ENCODE measurements at regions not wholly inside any gene's neighbourhood (a gene's known extent, or its start where the extent isn't known, plus 50 kb on each side); places are given as distances from the start of the nearest gene placed in this dataset.

DNA sequence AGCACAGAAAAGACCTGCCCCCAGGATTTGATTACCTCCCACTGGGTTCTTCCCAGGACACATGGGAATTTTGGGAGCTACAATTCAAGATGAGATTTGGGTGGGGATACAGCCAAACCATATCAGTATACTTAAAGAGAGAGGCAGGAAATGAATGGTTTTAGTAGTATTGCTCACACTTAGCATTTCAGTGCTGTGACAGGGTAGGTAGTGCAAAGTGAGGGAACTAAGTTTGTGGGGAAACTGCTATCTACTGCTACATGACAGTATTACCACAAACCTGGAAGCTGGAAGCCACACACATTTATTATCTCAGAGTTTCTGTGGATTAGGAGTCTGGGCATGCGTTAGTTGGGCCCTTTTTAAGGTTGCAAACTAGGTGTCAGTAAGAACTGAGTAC lies 450.7 kb downstream of the LPIN1 start:
- Histone ChIP-seq H3K9ac (replicated peaks; ENCODE audit: extremely low read depth, insufficient read depth, low read length) (no peak overlapping the region), H3K4me3 (replicated peaks in 1 of 3; ENCODE audit: insufficient read depth in 1 of 3, low read depth in 1 of 3, low read length in 3 of 3) (no peak overlapping the region), H4K20me1 (replicated peaks; ENCODE audit: control insufficient read depth, extremely low read depth, insufficient read depth, low read length) (no peaks in the 10 kb centered on the region), H3K4me1 (ENCODE audit: control insufficient read depth, extremely low read depth, insufficient read depth, low read length) (peaks cover 11% of the 10 kb centered on the region), H3K27me3 (ENCODE audit: control insufficient read depth in 2 of 2, insufficient read depth in 2 of 2, low read length in 2 of 2) (no peaks in the 10 kb centered on the region), H3K27ac (ENCODE audit: insufficient read depth, low read depth, low read length) (no peak overlapping the region), H3K4me2 (ENCODE audit: insufficient read depth, low read length) (no peak overlapping the region), H3K79me2 (ENCODE audit: control insufficient read depth, insufficient read depth, low read length) (no peaks in the 10 kb centered on the region), H3K36me3 (ENCODE audit: control insufficient read depth in 2 of 2, extremely low read depth in 1 of 2, insufficient read depth in 2 of 2, low read length in 2 of 2) (no peaks in the 10 kb centered on the region), H3K9me1 (replicated peaks; ENCODE audit: control insufficient read depth, extremely low read depth, insufficient read depth, low read length) (no peaks in the 10 kb centered on the region), H3K9me3 (replicated peaks; ENCODE audit: control insufficient read depth, insufficient read depth, low read length) (no peaks in the 10 kb centered on the region), H2AFZ (ENCODE audit: low read depth, low read length) (no peak overlapping the region)
- POLR2A ChIA-PET, result no interaction called here
- FAIRE-seq (no peak), DNase-seq (ENCODE audit: low read depth, low spot score) (no peak)
- intact Hi-C loops (cut with micrococcal nuclease), result no loop called here
- CTCF ChIA-PET, result interaction anchor here (1.6 kb wide), 1 partner anchor 8 kb away, joined by 3 read pairs; no protein-coding TSS in a partner anchor
- TF ChIP-seq, protein P1, sequence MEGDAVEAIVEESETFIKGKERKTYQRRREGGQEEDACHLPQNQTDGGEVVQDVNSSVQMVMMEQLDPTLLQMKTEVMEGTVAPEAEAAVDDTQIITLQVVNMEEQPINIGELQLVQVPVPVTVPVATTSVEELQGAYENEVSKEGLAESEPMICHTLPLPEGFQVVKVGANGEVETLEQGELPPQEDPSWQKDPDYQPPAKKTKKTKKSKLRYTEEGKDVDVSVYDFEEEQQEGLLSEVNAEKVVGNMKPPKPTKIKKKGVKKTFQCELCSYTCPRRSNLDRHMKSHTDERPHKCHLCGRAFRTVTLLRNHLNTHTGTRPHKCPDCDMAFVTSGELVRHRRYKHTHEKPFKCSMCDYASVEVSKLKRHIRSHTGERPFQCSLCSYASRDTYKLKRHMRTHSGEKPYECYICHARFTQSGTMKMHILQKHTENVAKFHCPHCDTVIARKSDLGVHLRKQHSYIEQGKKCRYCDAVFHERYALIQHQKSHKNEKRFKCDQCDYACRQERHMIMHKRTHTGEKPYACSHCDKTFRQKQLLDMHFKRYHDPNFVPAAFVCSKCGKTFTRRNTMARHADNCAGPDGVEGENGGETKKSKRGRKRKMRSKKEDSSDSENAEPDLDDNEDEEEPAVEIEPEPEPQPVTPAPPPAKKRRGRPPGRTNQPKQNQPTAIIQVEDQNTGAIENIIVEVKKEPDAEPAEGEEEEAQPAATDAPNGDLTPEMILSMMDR (IDR thresholded peaks at IDR 0.05; ENCODE audit: extremely low read depth in 1 of 2, insufficient read depth in 1 of 2, low read depth in 1 of 2, low read length in 2 of 2), result no peak
- TF ChIP-seq FOS (IDR thresholded peaks at IDR 0.05; ENCODE audit: borderline replicate concordance, insufficient read depth, low read length) (no peak), GATA2 (IDR thresholded peaks at IDR 0.05; ENCODE audit: insufficient read depth, insufficient read length, low read depth, low read length) (no peak), EZH2 (IDR thresholded peaks at IDR 0.05; ENCODE audit: borderline replicate concordance, low read depth, low read length, severe bottlenecking) (no peak), POLR2AphosphoS5 (IDR thresholded peaks at IDR 0.05; ENCODE audit: insufficient read depth, low read depth, low read length) (no peak), POLR2A (IDR thresholded peaks at IDR 0.05; ENCODE audit: low read depth, low read length) (no peak), MYC (IDR thresholded peaks at IDR 0.05; ENCODE audit: low read depth, low read length) (no peak), JUN (IDR thresholded peaks at IDR 0.05; ENCODE audit: borderline replicate concordance, insufficient read depth, insufficient read length, low read depth) (no peak)
- TF ChIP-seq, protein P2, sequence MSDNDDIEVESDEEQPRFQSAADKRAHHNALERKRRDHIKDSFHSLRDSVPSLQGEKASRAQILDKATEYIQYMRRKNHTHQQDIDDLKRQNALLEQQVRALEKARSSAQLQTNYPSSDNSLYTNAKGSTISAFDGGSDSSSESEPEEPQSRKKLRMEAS (IDR thresholded peaks at IDR 0.05; ENCODE audit: insufficient read depth, insufficient read length), result no peak
- dilution Hi-C loops (cut with MboI; ENCODE audit: extremely low pct_ligation_motif_present, low sequenced_read_pairs), result no loop called here
- no TSS peak for BruUV-seq (replicated peaks)

All from endothelial cell of umbilical vein (primary cell).